ENCODE measurements at regions not wholly inside any gene's neighbourhood (a gene's known extent, or its start where the extent isn't known, plus 50 kb on each side); places are given as distances from the start of the nearest gene placed in this dataset.

- DNase-seq (ENCODE audit: low spot score in 2 of 2, unreplicated experiment in 2 of 2) = peak in 1 of 2 experiments; percentile 68
- no peaks in the 10 kb centered on the region for H3K36me3 Mint-ChIP-seq
These were observed 76.6 kb upstream of the GZMB start for GRCh38 chr14:24710403-24711112.

DNA sequence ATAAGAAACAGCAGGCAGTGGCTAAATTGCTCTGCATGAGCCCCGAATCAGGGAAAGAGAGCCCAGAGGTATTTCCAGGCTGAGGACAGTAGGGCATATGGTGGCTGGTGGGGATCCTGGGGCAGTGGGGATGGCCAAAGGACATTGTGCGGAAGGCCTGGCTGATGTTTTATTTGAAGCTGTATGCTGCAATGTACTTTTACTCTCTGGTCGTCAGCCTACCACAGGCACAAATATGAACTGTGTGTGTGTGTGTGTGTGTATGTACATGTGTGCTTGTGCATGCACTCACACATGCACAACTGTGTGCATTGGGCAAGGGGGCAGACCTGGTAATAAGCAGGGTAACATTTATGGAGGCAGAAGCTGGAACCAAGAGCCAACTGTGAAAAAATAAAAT is 74.7 kb upstream of the GZMB start:
- Mint-ChIP-seq H3K4me3 (no peak overlapping the region), H3K27ac (no peak overlapping the region), H3K4me1 (peaks cover 6% of the 10 kb centered on the region), H3K36me3 (no peaks in the 10 kb centered on the region), H3K9me3 (no peaks in the 10 kb centered on the region), H3K27me3 (ENCODE audit: low read depth) (peaks cover 20% of the 10 kb centered on the region)
- DNase-seq (ENCODE audit: low spot score in 2 of 2, unreplicated experiment in 2 of 2) = no peak
- TF ChIP-seq, protein P1, sequence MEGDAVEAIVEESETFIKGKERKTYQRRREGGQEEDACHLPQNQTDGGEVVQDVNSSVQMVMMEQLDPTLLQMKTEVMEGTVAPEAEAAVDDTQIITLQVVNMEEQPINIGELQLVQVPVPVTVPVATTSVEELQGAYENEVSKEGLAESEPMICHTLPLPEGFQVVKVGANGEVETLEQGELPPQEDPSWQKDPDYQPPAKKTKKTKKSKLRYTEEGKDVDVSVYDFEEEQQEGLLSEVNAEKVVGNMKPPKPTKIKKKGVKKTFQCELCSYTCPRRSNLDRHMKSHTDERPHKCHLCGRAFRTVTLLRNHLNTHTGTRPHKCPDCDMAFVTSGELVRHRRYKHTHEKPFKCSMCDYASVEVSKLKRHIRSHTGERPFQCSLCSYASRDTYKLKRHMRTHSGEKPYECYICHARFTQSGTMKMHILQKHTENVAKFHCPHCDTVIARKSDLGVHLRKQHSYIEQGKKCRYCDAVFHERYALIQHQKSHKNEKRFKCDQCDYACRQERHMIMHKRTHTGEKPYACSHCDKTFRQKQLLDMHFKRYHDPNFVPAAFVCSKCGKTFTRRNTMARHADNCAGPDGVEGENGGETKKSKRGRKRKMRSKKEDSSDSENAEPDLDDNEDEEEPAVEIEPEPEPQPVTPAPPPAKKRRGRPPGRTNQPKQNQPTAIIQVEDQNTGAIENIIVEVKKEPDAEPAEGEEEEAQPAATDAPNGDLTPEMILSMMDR (IDR thresholded peaks at IDR 0.05; ENCODE audit: unreplicated experiment) = no peak

More at GRCh38 chr14:24710403-24711112, 76.6 kb upstream of the GZMB start:
- Mint-ChIP-seq H3K9me3 (no peaks in the 10 kb centered on the region), H3K27me3 (ENCODE audit: low read depth) (peaks cover 13% of the 10 kb centered on the region), H3K4me1 (peaks cover 6% of the 10 kb centered on the region), H3K4me3 (no peak overlapping the region), H3K27ac (no peak overlapping the region)
- TF ChIP-seq, protein P1 (IDR thresholded peaks at IDR 0.05; ENCODE audit: unreplicated experiment) = peak; percentile 79

GRCh38 chr14:24706351-24706750 is 72.4 kb upstream of the GZMB start:
- no peak for DNase-seq (ENCODE audit: low spot score in 2 of 2, unreplicated experiment in 2 of 2)
- peaks cover 24% of the 10 kb centered on the region for H3K27me3 Mint-ChIP-seq (ENCODE audit: low read depth)
- peaks cover 1% of the 10 kb centered on the region for H3K4me1 Mint-ChIP-seq
- H3K27ac Mint-ChIP-seq = no peak overlapping the region
- TF ChIP-seq, protein P1 (IDR thresholded peaks at IDR 0.05; ENCODE audit: unreplicated experiment) = no peak
- no peak overlapping the region for H3K4me3 Mint-ChIP-seq
- no peaks in the 10 kb centered on the region for H3K36me3 Mint-ChIP-seq
- no peaks in the 10 kb centered on the region for H3K9me3 Mint-ChIP-seq

DNA sequence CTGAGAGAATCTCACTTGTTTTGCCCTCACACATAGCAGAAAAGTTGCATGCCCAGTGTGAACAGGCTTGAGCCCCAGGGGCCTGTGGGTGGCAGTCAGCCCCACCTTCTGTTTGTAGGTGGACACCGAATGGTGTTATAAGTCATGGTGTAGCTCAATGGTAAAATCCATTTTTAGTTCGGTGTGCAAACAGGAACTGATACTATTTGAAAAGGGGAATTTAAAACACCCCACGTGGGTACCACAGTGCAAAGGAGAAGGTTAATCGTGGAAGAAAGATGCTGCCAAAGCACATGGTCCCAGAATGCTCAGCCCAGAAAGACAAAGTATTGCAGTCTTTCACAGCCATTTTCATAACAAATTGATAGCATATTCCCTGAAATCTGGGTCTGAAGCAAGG is 71.8 kb upstream of the GZMB start:
- Mint-ChIP-seq H3K36me3 (no peaks in the 10 kb centered on the region), H3K4me1 (peaks cover 1% of the 10 kb centered on the region), H3K27ac (no peak overlapping the region), H3K9me3 (no peaks in the 10 kb centered on the region), H3K4me3 (no peak overlapping the region), H3K27me3 (ENCODE audit: low read depth) (peaks cover 26% of the 10 kb centered on the region)
- no peak for DNase-seq (ENCODE audit: low spot score in 2 of 2, unreplicated experiment in 2 of 2)
- TF ChIP-seq, protein P1 (IDR thresholded peaks at IDR 0.05; ENCODE audit: unreplicated experiment) = no peak

DNA sequence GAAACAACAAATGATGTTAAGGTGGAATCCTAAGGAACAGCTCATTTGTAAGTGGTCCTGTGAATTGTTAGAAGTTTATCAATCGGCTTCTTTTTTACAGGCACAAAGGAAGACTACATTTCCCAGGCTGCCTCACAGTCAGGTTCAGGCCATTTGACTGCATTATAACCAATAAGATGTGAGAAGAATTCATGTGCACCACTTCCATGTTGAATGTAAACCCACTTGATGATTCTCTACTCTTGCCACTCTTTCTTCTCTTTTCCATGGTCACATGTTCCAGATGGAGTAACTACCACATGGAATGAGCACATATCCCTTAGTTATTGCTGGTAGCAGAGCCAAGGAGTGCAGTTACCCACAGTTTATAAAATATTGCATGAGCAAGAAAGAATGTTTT is 67.1 kb upstream of the GZMB start:
- Mint-ChIP-seq H3K27ac (no peak overlapping the region), H3K4me1 (peaks cover 4% of the 10 kb centered on the region), H3K36me3 (no peaks in the 10 kb centered on the region), H3K27me3 (ENCODE audit: low read depth) (peaks cover 21% of the 10 kb centered on the region), H3K4me3 (no peak overlapping the region), H3K9me3 (no peaks in the 10 kb centered on the region)
- DNase-seq (ENCODE audit: low spot score in 2 of 2, unreplicated experiment in 2 of 2) = no peak
- TF ChIP-seq, protein P1 (IDR thresholded peaks at IDR 0.05; ENCODE audit: unreplicated experiment) = no peak

Data from mesothelial cell of epicardium (in vitro differentiated cells).